ENCODE measurements at regions not wholly inside any gene's neighbourhood (a gene's known extent, or its start where the extent isn't known, plus 50 kb on each side); places are given as distances from the start of the nearest gene placed in this dataset.
"Not testable (repeated sequence)": the region's sequence is repeated elsewhere in the genome, so short reads cannot be mapped to it uniquely, and the experiment has no call there.

DNA sequence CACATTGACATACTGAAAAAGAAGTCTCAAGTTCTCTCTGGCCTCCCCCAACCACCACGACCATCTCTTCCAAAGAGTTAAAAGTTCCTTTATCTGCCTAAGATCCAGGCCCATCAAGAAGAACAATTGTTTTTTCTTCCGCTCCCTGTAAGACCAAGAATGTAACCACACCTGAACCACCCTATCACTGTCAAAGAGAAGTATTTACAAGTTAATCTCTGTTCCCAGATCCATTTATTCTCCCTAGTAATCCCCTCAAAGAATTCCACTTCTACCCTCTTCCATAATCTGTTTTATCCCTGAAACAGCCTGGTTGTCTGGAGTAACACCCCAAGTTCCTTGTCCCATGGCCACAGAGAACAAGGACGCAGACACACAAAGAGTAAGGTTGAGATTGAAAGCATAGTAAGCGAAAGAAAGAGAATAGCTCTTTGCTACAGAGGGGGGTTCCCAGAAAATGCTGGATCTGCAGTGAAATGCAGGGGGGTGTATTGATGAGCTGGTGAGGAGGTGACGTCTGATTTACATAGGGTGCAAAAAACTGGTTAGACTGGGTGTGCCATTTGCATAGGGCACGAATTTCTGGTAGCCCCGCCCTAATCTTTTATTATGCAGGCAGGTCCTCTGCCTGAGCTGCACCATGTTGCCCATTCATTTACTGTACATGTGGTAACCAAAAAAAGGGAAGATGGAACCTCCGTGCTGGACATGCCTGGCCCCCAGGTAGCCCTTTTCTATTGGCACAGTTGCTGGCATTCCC is 122.0 kb downstream of the SKIDA1 start:
- DNase-seq: no peak

DNA sequence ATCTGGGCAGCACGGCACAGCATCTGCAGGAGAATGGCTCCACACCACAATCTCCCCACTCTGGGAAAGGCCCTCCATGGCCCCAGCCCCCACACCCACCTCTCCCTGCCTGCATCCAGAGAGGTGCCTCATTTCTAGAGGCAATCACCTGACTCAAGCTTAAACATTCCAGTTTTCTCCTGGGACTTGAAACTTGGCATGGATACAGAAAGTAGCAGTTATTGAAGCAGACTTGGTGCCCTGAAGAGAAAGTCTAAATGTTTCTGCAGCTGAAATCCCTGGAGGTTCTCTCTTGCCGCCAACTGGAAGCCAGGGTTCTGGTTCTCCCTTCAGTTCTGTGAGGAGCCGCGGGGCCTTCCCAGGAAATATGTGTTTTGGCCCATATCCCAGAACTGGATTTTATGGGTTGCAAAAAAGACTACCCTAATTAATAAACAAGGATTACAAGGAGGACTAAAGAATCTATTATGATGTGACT is 122.8 kb downstream of the SKIDA1 start:
- DNase-seq: no peak

DNA sequence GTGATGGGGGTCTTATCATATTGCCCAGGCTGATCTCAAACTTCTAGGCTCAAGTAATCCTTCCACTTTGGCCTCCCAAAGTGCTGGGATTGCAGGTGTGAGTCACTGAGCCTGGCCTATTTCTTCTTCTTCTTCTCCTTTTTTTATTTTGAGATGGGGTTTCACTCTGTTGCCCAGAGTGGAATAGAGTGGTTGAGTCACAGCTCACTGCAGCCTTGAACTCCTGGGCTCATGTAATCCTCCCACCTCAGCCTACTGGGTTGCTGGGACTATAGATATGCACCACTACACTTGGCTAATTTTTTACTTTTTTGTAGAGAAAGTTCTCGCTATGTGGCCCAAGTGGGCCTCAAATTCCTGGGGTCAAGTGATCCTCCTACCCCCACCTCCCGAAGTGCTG is 124.3 kb downstream of the SKIDA1 start:
- no peak for DNase-seq

DNA sequence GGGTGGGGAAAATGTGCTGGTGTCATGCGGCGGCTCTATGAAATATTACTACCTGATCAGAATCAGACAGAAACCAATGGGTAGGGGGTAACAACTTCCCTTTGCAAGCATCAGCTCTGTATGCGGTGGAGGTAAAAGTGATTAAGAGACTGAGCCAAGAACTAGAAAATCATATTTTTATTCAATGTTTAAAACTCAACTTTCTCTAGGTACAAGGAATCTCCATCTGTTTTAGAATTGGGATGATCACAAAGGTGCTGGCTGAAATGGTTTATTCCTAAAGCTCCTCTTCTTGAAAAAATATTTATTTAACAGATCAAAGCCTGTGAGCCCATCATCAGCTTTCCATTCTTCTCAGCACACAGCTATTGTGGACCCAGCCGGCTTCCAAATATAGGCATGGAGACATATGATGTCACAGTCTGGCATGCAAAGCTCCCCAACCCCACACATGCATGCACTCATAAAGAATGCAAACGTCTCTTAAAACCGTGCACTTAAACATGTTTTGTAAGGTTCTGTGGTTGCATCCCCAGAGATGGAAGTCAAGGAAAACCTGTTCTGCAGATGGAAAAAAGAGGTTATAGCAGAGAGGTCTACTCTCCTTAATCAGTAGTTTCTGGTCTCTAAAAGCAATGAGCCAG is 126.0 kb downstream of the SKIDA1 start:
- no peak for DNase-seq

DNA sequence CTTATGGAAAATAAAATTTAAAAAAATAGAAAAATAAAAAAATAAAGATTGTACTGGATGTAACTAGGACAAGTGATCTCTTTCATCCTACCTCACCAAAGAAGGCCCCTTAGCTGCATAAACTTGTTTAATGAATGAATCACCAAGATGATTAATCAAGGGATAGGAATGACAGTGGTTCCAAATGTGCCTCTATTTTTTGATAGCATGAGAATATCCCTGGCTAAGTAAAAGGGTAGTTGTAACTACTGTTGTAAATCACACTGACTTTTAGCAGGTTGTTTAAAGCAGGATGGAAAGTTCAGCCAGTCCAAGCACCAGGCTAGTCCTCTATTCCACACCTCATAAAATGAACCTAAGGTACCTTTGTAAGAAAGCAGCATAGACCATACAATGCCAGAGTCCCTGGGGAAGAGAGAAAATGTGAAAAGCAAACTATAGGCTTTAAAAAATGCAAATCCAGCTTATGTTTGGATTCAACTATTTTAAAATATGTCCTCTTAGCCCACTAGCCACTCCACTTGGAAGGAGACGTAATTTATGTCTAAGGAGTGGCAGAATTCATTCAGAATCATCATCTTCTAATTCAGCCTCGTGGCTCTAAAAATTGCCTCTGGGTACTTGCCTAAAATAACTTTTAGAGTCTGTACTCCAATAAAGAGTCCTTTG is 126.8 kb downstream of the SKIDA1 start:
- DNase-seq: no peak

DNA sequence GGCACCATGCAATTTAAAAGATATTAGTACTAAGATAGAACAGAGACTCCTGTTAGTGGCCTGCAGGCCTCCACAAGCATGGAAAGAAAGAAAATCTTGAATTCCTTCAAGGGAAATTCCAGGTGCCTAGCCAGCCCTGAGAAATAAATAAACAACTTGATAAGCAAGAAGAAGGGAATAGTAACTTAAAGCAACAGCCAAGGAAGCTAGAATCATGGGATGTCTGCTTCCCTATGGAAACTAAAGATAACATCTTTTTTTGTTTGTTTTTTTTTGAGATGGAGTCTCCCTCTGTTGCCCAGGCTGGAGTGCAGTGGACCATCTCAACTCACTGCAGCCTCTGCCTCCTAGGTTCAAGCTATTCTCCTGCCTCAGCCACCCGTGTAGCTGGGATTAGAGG is 128.6 kb downstream of the SKIDA1 start:
- no peak for DNase-seq

DNA sequence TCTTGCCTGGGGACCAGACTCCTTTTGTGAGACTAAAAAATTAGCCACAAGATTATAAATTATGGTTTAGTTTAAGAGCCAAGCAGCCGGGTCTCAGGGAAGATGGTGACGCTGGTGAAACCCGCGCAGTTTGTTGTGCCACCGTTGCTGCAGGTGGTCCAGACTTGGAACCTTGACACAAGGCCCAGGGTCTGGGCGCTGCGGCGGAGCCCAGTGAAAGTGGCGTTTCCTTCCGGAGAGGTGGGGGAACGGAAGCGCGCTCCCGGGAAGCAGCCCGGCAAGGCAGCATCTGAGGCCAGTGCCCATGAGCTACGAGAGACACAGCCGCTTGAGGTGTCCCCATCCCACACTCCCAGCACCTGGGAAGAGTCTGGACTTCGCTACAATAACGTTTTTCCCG is 131.6 kb downstream of the SKIDA1 start:
- DNase-seq: no peak

DNA sequence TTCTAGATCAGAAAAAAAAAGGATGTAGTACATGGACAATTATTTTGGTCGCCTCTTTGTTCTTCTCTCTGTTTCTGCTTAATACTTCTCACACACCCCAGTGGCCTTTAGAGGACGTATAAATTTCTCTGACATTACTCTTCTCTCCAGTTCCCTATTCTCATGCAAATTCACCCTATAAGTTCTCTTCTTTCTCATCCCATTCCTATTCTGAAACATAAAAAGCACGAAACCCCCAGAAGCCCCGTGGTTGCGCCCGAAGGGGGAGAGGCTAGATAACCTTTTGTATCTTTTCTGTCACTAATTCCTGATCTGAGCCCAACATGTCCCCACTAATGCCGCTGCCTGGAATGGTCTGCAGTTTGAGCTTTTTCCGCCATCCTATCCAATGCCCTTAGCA is 136.9 kb downstream of the SKIDA1 start:
- DNase-seq: no peak

DNA sequence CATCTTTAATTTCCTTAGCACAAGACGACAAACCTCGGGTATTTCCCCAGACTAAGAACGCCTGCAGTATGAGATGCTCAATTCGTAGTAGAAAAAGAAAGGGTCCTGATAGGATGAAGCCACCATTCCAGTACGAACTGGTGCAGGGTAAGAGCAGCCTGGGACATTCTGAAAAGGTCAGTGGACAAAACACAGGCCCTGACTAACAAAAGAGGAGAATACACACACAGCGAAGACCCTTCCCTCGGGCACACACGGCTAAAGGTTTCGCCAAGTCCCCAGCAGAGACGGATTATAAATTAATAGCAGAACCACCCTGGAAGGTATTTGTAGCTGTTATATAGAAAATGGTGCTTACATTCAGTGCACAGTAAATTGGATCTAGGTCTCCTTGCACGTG is 137.6 kb downstream of the SKIDA1 start:
- DNase-seq: no peak

DNA sequence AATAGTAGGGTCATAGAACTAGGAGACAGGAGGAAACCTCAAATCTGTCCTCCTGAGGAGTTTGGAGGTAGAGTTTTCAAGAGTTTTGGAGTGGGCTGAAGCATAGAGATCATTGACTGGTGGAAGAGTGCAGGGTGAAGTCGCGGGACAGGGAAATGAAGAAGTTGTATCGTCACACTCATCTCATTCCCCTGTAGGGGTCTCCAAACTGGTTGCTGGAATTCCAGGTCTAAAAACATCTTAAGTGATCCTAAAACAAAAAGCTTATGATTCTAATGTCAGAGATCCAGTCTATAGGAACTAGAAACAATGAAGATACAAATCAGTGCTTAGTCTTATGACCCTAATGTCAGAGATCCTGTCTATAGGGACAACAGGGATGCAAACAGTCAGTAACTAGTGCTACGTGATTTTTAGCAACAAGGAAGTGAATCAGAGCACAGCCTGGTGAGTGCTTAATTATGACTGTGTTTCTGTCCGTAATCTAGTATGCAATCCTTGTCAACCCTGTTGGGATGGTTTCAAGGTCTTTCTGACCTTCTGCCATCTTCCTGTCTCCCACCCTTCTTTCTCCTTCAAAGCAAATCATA is 139.4 kb downstream of the SKIDA1 start:
- no peak for DNase-seq

DNA sequence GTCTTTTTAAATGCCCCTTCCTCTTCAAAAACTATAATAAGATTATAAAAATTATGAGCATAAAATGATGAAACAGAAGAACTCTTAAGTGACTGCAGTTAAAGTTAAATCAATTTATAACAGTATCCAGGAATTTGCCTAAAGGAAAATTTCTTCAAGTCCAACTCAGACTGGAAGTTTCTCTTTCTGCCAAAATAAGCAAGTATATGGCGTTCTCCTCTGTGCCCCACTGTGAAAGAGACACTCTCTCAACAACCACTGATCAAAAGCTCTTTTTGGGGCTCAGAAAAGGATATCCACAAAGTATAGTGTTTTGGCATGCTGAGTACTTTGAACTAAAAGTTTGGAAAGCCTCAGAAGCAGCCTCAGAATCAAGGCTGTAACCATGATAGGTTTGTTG is 139.9 kb downstream of the SKIDA1 start:
- no peak for DNase-seq

DNA sequence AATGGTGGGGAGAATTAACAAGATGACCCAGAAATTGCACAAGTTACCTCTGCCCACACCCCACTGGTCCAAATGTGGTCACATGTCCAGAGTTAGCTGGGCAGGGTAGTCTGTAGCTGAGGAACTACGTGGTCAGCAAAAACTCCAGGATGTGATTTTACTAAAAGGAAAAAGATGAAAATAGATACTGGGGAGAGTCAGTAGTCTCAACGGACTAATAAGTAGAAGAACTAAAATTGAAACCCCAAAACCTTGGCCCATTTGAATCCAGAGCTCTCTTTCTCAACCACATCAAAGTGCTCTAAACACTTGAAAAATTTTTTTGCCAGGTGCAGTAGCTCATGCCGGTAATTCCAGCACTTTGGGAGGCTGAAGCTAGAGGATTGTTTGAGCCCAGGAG is 146.3 kb downstream of the SKIDA1 start:
- no peak for DNase-seq

DNA sequence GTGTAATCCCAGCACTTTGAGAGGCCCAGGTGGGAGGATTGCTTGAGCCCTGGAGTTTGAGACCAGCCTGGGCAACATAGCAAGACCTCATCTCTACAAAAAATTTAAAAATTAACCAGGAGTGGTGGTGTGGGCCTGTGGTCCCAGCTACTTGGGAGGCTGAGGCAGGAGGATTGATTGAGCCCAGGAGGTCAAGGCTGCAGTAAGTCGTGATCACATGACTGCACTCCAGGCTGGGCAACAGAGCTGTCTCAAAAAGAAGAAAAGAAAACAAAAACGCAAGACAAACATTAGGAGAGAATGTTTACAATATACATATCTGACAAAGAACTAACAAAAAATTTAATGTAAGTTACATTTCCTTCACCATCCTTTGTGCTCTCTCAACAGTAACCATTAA is 150.2 kb downstream of the SKIDA1 start:
- not testable (repeated sequence) for DNase-seq

DNA sequence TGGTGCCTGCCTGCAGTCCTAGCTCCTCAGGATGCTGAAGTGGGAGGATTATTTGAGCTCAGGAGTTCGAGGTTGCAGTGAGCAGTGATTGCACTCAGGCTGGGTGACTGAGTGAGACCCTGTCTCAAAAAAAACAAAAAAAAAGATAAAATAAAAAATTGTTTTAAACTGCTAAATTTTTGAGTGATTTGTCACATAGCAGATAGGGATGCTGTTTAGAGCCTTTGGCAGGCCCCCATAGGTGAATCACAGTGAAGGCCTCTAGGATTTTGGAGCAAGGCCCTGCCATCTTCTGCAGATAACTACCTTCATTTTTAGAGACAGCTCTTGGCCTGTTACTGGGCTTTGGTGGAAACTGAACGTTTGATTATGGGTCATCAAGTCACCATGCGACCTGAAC is 151.6 kb downstream of the SKIDA1 start:
- not testable (repeated sequence) for DNase-seq

DNA sequence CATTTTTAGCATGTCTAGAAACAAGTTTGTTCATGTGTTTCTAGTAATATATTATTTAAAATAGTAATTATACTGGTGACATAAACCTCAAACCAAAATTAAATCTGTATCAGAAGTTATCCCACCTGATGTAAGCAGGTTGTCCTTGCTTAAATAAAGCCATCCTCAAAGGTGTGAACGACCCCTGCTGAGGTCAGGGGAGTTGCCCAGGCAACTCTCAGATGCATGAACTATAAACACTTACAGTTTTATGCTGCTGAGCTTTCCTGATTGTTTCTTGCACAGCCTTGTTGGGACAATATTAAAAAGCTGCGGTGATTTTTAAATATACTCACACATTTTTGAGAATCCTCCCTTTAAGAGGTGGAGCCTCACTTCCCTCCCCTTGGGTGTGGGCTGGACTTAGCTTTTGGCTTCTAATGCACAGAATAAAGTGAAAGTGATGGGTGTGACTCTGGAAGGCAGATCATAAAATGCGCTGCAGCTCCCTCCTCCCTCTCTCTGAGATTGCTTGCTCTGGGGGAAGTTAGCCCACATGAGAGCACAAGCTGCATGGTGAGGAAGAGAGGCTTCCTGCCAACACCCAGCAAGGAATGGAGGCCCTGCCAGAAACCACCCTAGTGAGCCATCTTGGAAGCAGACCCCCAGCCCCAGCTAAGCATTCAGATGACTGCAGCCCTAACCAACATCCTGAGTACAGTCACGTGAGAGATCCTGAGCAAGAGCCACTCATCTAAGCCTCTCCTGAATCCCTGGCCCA is 152.7 kb downstream of the SKIDA1 start:
- no peak for DNase-seq

DNA sequence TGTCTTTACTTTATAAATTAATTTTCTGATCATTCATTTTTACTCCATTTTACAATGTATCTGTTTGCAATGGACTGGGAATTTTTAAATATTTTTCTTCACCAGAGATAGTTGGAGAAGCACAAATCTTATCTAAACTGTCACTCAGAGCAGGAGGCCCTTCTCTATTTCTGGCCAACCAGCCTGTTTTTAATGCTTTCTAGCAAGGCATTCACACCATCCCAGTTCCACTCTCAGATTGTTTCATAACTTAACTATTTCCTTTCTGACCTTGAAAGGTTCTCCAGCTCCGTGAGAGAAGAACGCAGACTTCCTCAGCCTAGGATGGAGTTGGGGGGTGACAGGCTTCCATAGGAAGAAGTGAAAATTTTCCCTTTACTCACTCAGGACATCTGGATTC is 155.8 kb downstream of the SKIDA1 start:
- no peak for DNase-seq

DNA sequence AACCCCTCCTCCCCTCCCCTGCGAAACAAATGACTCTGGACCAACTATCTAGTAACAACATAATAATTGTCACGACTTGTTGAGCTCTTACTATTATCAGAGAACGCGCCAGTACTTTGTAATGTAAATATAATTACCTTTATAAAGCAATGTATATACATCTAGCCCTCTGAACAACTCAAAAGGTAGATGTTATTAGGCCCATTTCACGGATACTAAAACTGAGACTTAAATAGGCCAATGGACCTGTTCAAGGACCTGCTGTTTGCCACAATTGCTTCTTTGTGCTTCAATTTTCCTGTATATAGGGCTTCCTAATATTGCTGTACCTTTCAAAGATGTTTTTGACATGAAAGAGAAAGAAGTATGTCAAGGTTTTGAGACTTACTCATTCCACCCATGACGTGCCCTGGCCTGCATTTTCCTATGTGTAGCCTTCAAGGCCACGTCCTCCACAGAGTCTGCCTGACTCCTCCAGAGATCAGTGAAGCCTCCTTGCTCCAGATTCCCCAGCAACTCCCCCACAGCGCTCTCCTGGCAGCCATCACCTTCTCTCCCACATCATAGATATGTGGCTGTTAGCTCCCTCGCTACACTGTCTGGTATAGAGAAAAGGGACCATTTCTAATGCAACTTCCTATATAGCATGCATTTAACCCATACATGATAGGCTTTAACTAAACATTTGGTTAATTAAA is 156.6 kb downstream of the SKIDA1 start:
- DNase-seq: no peak

DNA sequence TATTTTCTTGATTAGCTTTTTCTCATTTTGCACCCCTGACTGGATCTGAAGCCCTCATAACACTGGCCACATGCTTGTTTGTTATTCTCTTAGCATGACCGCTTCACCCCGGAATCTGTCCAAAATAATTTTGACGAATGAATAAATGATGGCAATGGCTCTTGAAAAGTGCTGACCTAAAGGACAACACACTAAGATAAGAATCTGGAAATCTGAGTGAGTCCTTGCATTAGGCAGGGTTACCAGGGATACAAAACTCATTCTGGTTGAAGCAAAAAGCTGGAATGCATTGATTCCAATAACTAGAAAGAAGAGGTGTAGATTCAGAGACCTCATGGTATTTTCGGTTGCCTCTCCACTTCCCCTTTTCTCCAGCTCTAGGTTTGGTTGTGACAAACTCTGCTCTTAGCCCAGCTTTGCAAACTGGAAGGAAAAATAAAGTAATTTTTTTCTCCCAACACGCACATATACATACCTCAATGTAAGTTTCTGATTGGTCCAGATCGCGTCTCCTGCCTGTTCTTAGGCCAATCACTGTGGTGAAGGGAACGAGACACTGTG is 157.4 kb downstream of the SKIDA1 start:
- no peak for DNase-seq

DNA sequence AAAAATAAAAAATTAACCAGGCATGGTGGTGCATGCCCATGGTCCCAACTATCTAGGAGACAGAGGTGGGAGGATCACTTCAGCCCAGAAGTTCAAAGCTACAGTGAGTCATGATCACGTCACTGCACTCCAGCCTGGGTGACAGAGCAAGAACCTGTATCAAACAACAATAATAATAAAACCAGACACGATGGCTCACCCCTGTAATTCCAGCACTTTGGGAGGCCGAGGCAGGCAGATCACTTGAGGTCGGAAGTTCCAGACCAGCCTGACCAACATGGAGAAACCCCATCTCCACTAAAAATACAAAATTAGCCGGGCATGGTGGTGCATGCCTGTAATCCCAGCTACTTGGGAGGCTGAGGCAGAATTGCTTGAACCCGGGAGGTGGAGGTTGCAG is 159.4 kb downstream of the SKIDA1 start:
- DNase-seq: not testable (repeated sequence)

DNA sequence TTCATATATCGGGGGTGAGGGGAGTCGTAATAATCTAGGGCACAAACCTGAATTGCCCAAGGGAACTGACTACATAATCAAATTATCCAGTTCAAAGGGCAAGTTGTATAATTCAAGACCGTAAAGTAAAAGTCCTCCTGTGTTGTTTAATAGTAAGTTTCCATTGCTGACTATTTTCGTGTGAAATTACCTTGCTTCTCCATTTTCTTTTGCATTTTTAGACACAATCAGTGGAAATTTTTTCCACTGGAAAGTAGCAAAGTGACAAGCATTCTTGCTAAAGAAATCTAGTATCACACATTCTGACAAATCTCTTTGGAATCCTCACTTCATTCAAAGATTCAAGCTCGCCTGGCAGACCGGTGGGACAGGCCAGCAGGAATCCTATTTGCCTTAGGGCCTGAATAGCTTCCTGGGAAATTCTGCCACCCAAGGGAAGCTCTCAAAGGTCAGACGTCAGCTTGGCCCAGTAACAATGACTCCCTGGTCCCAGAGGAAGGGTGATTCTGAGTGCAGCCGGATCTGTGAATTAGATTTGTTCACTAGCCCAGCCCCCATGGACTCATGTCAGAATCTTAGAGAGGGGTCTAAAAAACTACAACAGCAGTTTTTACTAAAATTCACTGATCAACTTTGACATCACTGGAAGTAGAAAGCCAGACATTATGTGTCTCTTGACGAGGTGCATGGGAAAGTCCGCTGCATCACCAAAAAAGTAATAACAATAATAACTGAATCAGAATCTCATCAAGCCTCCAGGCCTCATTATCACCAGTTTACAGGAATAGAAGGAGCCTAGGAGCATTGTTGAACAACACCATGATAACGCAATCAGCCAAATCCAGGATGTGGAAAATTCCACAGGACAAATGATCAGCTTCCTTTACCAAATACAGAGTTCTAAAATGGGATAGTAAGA is 161.0 kb downstream of the SKIDA1 start:
- no peak for DNase-seq

DNA sequence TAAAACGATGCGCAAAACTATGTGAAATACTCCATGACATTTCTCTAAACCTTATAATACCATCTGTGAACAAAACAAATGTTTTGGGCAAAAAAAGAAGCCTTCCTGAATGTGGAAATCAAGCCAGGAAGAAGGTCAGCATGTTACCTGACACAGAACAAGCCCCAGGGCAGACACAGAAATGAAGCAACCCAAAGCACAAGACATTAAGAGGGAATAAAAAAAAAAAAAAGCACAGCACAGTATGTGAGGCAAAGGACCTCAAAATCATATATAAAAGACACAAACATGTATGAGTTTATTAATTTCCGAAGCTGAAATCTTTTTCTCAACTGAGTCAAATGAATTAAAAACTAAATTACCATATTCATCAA is 161.8 kb downstream of the SKIDA1 start:
- no peak for DNase-seq

All from midbrain (tissue), 1 donor.